ENCODE measurements at regions not wholly inside any gene's neighbourhood (a gene's known extent, or its start where the extent isn't known, plus 50 kb on each side); places are given as distances from the start of the nearest gene placed in this dataset.

DNA sequence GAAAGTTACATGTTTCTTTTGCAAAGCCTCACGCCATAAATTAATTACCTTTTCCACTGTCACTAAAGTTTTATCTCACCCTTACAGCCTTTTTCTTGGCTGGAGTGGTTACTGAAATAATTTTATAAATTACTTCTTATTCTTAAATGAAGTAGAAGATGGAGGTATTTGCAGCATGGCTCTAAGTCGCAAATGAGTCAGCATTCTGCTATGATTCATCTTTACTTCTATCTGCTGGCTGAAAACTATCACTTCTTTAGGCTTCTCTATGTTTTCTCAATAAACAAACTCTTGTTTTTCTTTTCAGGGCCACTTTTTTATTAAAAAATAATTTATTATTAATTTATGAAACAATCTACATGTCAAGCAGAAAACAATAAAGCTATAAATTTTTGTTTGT lies 210.2 kb upstream of the GYPA start:
- TF ChIP-seq, protein P1, sequence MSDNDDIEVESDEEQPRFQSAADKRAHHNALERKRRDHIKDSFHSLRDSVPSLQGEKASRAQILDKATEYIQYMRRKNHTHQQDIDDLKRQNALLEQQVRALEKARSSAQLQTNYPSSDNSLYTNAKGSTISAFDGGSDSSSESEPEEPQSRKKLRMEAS (CRISPR knock-in tag; IDR thresholded peaks at IDR 0.05), result no peak
- TF ChIP-seq, protein P2, sequence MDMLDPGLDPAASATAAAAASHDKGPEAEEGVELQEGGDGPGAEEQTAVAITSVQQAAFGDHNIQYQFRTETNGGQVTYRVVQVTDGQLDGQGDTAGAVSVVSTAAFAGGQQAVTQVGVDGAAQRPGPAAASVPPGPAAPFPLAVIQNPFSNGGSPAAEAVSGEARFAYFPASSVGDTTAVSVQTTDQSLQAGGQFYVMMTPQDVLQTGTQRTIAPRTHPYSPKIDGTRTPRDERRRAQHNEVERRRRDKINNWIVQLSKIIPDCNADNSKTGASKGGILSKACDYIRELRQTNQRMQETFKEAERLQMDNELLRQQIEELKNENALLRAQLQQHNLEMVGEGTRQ (CRISPR knock-in tag; IDR thresholded peaks at IDR 0.05), result no peak
- TF ChIP-seq NR2C2 (CRISPR knock-in tag; IDR thresholded peaks at IDR 0.05), result no peak
- TF ChIP-seq FOXJ3 (CRISPR knock-in tag; IDR thresholded peaks at IDR 0.05; ENCODE audit: borderline replicate concordance), result no peak
- TF ChIP-seq MYBL2 (CRISPR knock-in tag; IDR thresholded peaks at IDR 0.05), result no peak
- no peak for TF ChIP-seq CBFB (CRISPR knock-in tag; IDR thresholded peaks at IDR 0.05; ENCODE audit: low read depth)
- TF ChIP-seq, protein P3, sequence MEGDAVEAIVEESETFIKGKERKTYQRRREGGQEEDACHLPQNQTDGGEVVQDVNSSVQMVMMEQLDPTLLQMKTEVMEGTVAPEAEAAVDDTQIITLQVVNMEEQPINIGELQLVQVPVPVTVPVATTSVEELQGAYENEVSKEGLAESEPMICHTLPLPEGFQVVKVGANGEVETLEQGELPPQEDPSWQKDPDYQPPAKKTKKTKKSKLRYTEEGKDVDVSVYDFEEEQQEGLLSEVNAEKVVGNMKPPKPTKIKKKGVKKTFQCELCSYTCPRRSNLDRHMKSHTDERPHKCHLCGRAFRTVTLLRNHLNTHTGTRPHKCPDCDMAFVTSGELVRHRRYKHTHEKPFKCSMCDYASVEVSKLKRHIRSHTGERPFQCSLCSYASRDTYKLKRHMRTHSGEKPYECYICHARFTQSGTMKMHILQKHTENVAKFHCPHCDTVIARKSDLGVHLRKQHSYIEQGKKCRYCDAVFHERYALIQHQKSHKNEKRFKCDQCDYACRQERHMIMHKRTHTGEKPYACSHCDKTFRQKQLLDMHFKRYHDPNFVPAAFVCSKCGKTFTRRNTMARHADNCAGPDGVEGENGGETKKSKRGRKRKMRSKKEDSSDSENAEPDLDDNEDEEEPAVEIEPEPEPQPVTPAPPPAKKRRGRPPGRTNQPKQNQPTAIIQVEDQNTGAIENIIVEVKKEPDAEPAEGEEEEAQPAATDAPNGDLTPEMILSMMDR (IDR thresholded peaks at IDR 0.05), result no peak
- TF ChIP-seq, protein P4, sequence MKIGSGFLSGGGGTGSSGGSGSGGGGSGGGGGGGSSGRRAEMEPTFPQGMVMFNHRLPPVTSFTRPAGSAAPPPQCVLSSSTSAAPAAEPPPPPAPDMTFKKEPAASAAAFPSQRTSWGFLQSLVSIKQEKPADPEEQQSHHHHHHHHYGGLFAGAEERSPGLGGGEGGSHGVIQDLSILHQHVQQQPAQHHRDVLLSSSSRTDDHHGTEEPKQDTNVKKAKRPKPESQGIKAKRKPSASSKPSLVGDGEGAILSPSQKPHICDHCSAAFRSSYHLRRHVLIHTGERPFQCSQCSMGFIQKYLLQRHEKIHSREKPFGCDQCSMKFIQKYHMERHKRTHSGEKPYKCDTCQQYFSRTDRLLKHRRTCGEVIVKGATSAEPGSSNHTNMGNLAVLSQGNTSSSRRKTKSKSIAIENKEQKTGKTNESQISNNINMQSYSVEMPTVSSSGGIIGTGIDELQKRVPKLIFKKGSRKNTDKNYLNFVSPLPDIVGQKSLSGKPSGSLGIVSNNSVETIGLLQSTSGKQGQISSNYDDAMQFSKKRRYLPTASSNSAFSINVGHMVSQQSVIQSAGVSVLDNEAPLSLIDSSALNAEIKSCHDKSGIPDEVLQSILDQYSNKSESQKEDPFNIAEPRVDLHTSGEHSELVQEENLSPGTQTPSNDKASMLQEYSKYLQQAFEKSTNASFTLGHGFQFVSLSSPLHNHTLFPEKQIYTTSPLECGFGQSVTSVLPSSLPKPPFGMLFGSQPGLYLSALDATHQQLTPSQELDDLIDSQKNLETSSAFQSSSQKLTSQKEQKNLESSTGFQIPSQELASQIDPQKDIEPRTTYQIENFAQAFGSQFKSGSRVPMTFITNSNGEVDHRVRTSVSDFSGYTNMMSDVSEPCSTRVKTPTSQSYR (CRISPR knock-in tag; IDR thresholded peaks at IDR 0.05), result no peak
- TF ChIP-seq ZNF416 (CRISPR knock-in tag; IDR thresholded peaks at IDR 0.05), result no peak

Data from WTC11 (cell line).